Left renal cortex interstitium (tissue), 4 donors: ENCODE measurements at regions not wholly inside any gene's neighbourhood (a gene's known extent, or its start where the extent isn't known, plus 50 kb on each side); places are given as distances from the start of the nearest gene placed in this dataset.
"Not testable (repeated sequence)": the region's sequence is repeated elsewhere in the genome, so short reads cannot be mapped to it uniquely, and the experiment has no call there.

Experiments
- DNase-seq, 4 donors: peaks; one replicate each; pipeline ENCODE4 v3.0.0-alpha.2; 2013; ENCODE audit warnings: low read depth in 4 of 4, low spot score in 2 of 4, missing footprints in 1 of 4

GRCh38 chr1:99496067-99496466 is 149.8 kb upstream of the PALMD start:
- DNase-seq = no peak

DNA sequence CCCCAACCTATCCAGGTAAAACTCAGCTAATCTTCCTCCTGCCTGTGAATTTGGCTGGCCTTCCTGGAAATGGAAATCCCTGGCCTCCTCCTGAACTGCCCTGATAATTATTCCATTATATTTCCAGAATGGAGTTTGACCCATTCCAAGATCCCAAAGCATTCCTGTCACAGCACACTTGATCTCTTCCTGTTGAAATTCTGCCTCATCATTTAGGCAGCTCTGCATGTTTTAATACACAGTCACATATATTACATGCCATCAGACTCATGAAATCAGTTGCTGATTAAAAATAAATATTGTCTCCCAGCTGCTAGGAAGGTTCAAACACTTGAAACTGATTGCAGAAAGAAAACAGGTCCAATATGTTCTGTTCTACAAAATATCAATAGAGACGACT is 148.2 kb upstream of the PALMD start:
- DNase-seq = no peak

DNA sequence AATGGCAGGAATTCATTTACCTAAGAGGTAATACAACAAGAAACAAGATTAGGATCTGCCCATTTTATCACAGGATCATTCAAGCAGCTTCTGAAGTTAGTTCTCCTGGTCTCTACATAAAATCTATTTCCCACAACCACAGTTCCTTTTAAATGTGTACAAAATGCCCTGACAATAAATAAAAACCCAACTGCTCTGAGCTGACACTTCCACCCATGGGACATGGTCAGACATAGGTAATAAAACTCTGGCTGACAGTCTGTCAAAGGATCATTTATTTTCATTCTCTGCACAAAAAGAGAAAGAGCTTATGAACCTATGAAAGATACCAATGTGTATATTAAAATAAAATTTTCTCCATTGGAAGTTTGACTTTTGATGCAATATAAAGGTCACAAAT is 145.4 kb upstream of the PALMD start:
- no peak for DNase-seq

DNA sequence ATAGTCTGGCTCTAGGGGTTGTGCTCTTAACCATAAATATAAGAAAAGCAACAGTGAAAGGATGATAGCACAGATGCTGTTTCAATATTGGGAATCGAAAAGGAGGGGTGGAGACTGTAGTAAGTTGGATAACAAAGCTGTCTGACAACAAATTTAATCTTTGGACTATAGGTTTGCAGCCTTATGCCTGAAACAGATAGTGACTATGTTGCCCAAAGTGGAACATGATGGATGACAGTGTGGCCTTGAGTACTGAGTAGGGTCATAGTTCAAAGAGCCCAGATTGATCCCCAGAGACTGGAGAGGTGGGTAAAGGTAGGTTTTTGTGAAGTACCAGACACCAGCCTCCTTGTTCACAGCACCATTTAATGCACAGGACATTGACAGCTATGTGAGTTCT is 144.0 kb upstream of the PALMD start:
- no peak for DNase-seq

- no peak for DNase-seq
Measured at GRCh38 chr1:99502400-99502799, 143.5 kb upstream of the PALMD start.

DNA sequence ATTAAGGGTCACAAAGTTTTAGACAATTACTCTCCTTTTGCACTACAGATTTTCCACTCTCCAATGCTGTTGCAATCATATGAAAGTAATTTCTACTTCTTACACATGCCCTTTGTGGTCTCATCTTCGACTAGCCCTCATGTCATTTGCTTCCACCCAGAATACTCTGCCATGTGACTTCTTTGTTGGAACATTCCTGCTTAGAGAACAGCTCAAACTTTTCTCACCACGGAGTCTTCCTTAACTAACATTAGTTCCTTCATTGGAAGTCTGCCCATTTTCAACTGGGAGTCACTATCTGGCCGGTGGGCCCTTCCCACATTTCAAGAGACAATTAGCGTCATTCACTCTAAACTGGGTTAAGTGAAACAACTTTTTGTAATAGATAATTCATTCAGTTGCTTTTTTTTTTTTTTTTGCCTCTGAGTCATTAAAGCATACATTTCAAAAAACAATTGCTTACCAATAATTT is 142.6 kb upstream of the PALMD start:
- DNase-seq = no peak

DNA sequence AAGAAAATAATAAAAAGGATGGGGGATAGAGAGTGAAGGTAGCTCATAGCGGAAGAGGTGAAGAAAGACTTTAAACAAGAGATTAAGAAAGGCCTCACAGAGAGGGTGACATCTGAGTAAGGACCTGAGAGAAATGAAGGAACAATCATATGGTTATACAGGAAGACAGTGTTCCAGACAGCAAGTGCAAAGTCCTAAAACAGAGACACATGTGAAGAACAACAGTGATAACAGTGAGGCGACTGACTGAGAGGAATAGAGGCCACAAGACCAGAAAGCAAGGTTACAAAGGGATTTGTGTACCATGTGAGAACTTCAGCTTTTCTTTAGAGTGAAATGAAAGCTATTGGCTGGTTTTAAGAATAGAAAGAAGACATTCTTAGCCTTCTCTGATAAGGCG is 141.6 kb upstream of the PALMD start:
- no peak for DNase-seq

DNA sequence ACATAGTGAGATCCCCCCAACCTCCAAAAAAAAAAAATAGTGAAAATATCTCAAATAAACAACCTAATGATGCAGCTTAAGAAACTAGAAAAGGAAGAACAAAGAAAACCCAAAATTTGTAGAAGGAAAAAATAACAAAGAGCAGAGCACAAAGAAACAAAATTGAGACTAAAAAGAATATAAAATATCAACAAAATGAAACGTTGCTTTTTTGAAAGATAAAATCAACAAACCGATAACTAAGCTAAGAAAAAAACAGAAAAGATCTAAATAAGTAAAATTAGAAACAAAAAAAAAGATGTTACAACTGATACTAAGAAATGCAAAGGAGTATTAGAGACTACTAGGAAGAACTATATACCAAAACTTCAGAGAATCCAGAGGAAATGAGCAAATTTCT is 139.3 kb upstream of the PALMD start:
- DNase-seq = no peak

DNA sequence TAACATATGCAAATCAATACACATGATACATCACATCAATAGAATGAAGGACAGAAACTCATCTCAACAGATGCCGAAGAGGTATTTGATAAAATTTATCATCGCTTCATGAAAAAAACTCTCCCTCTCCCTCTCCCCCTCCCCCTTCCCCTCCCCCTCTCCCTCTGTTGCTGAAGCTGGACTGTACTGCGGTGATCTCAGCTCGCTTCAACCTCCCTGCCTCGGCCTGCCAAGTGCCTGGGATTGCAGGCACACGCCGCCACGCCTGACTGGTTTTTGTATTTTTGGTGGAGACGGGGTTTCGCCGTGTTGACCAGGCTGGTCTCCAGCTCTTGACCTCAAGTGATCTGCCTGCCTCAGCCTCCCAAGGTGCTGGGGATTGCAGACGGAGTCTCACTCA is 138.5 kb upstream of the PALMD start:
- DNase-seq = not testable (repeated sequence)

DNA sequence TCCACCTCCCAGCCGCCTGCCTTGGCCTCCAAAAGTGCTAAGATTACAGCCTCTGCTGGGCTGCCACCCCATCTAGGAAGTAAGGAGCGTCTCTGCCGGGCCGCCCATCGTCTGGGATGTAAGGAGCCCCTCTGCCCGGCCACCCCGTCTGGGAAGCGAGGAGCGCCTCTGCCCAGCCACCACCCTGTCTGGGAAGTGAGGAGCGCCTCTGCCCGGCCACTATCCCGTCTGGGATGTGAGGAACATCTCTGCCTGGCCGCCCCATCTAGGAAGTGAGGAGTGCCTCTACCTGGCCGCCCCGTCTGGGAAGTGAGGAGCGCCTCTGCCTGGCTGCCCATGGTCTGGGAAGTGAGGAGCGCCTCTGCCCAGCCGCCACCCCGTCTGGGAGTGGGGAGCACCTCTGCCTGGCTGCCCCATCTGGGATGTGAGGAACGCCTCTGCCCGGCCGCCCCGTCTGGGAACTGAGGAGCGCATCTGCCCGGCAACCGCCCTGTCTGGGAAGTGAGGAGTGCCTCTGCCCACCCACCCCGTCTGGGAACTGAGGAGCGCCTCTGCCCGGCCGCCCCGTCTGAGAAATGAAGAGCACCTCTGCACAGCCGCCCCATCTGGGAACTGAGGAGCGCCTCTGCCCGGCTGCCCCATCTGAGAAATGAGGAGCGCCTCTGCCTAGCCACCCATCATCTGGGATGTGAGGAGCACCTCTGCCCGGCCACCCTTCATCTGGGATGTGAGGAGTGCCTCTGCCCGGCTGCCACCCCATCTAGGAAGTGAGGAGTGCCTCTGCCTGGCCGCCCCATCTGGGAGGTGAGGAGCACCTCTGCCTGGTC is 137.8 kb upstream of the PALMD start:
- no peak for DNase-seq

DNA sequence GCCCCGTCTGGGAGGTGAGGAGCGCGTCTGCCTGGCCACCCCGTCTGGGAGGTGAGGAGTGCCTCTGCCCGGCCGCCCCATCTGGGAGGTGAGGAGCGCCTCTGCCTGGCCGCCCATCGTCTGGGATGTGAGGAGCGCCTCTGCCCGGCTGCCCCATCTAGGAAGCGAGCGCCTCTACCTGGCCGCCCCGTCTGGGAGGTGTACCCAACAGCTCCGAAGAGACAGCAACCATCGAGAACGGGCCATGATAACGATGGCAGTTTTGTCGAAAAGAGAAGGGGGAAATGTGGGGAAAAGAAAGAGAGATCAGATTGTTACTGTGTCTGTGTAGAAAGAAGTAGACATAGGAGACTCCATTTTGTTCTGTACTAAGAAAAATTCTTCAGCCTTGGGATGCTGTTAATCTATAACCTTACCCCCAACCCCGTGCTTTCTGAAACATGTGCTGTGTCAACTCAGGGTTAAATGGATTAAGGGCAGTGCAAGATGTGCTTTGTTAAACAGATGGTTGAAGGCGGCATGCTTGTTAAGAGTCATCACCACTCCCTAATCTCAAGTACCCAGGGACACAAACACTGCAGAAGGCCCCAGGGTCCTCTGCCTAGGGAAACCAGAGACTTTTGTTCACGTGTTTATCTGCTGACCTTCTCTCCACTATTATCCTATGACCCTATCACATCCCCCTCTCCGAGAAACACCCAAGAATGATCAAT is 137.0 kb upstream of the PALMD start:
- DNase-seq = not testable (repeated sequence)

GRCh38 chr1:99514823-99515552 is 130.9 kb upstream of the PALMD start:
- not testable (repeated sequence) for DNase-seq

DNA sequence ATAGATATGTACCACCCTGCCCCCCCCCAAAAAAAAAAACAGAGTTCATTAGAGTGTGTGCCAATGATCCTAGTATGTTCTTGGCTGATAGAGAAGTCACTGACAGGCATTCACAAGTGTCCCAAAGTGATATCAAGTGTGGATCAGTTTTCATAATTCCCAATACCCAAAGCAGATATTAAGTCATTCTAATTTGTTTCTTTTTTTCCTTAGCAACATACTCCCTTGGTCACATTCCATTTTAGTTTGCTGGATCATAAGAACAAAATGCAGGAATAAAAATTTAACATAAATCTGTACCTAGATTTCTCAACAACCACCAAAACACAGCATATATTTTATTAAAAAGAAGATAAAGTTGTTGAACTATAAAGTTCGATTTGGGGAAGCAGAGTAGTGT is 129.8 kb upstream of the PALMD start:
- DNase-seq = no peak

DNA sequence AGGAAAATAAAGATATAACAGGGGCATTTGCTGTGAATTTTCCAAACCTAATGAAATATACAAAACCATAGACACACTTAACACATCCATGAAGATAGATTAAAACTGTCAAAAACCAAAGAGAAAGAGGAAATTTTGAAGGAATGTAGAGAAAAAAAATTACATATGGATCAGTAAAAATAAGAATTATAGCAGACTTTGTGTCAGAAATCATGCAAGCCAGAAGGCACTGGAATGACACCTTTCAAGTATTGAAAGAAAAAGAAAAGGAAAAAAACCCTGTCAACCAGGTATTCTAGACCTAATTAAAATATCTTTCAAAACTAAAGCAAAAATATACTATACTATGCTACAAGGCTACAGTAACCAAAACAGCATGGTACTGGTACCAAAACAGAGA is 125.8 kb upstream of the PALMD start:
- no peak for DNase-seq

DNA sequence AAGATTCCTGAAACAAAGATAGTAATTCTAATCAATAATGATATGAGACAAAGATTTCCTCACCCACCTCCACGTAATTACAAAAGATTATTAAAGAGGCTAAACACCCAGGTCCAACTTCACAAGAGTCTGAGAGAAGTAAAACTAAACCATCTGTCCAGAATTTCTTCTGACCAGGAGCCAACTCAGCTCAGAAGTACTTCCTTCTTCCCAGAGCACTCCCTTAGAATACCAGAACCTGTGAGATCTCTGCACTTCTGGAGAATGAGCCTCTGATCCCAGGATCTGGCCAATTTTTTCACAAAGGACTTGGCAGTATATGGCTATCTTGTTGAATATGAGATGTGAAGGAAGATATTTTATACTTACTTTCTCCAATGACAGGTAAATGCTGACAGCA is 120.6 kb upstream of the PALMD start:
- no peak for DNase-seq

DNA sequence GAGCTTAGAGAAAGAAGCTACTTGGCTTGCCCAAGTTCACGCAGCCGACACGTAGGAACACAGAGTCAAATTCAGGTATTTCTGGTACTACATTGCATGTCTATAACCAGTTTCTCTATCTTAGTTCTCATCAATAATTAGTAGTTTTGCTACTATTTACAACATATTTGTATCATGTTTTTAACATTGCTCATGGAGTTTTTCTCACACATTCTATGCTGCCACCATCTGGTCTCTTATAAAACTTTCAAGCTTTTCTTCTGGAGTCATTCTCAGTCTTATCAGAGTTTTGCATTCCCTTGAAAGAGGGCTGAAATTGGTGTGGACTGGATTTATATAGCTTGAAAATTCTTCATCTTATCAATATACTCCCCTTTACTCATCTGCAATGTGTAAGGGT is 118.8 kb upstream of the PALMD start:
- no peak for DNase-seq

- no peak for DNase-seq
Measured at GRCh38 chr1:99527545-99527944, 118.4 kb upstream of the PALMD start.

DNA sequence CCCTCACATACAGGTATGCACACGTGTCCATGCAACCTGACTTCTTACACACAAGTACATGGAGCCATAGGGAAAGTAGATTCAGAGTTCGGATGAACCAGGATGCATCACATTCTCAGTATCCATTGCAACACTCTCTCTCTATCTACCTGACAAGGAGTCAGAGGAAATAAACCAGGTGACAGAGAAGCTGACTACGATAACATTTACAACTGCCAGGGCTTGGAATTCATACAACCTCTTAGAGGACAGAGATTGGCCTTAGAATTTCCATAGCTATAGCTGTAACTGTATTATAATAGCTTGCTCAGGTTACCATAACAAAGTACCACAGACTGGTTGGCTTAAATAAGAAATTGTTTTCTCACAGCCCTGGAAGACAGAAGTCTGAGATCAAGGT is 116.9 kb upstream of the PALMD start:
- no peak for DNase-seq

GRCh38 chr1:99531578-99532275 is 114.2 kb upstream of the PALMD start:
- DNase-seq = no peak

- DNase-seq = no peak
Measured at GRCh38 chr1:99532276-99532580, 113.7 kb upstream of the PALMD start.
